Fibroblast of pulmonary artery (primary cell): ENCODE measurements at regions not wholly inside any gene's neighbourhood (a gene's known extent, or its start where the extent isn't known, plus 50 kb on each side); places are given as distances from the start of the nearest gene placed in this dataset.

ENCODE experiments used
- DNase-seq: peaks from one replicate; pipeline ENCODE4 v3.0.0-alpha.2; 2010; ENCODE audit warnings: low read depth
- H3K4me3 ChIP-seq: replicated peaks from 2 replicates; pipeline ENCODE4 v1.5.1; 2011; ENCODE audit warnings: low read depth, mild to moderate bottlenecking, control low read depth, low read length, moderate library complexity
- TF ChIP-seq, protein P1 (sequence below): IDR thresholded peaks from 2 replicates; pipeline ENCODE4 v1.5.1; 2011; ENCODE audit warnings: mild to moderate bottlenecking, control low read depth, low read length, inconsistent platforms; ENCODE audit errors: missing control alignments

DNA sequence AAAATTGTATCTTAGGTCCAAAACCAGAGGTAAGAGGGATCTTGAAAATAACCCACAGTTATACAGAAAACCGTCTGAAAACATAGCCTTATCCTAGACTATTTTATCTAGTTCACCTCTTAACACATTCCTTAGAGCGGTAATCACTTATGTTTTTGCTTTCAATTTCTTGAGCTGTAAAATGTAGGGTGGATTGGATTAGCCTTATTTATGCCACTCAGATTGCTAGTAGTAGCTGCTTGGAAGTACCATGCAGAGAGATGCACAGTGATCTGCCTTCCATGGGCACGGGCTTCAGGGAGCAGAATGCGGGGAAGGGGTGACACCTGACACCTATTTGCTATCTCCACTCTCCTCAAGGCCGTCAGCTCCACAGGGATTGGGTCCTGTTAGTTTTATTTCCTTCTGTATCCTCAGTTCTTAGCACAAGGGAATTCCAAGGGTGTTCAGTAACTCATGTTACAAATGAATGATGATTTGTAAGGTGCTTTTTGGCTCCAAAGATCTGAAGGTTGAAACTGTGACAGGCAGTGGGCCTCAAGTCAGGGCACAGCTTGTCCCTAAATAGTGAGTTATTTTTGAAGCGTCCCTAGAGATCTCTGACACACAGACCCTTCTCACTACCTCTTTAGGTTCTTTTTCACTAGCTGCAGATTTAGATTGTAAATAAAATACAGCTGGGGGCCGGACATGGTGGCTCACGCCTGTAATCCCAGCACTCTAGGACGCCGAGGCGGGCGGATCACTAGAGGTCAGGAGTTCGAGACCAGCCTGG lies 64.0 kb upstream of the PMAIP1 start:
- TF ChIP-seq, protein P1, sequence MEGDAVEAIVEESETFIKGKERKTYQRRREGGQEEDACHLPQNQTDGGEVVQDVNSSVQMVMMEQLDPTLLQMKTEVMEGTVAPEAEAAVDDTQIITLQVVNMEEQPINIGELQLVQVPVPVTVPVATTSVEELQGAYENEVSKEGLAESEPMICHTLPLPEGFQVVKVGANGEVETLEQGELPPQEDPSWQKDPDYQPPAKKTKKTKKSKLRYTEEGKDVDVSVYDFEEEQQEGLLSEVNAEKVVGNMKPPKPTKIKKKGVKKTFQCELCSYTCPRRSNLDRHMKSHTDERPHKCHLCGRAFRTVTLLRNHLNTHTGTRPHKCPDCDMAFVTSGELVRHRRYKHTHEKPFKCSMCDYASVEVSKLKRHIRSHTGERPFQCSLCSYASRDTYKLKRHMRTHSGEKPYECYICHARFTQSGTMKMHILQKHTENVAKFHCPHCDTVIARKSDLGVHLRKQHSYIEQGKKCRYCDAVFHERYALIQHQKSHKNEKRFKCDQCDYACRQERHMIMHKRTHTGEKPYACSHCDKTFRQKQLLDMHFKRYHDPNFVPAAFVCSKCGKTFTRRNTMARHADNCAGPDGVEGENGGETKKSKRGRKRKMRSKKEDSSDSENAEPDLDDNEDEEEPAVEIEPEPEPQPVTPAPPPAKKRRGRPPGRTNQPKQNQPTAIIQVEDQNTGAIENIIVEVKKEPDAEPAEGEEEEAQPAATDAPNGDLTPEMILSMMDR: no peak
- no peak overlapping the region for H3K4me3 ChIP-seq
- DNase-seq: no peak

GRCh38 chr18:59834267-59834666 lies 65.5 kb upstream of the PMAIP1 start:
- TF ChIP-seq, protein P1: no peak
- H3K4me3 ChIP-seq: no peak overlapping the region
- DNase-seq: no peak

- TF ChIP-seq, protein P1: no peak
- DNase-seq: no peak
- H3K4me3 ChIP-seq: no peak overlapping the region
These were observed 66.0 kb upstream of the PMAIP1 start for GRCh38 chr18:59833785-59834184.

GRCh38 chr18:59823596-59824195 lies 76.1 kb upstream of the PMAIP1 start:
- DNase-seq: peak; percentile 89
- H3K4me3 ChIP-seq: no peak overlapping the region
- TF ChIP-seq, protein P1: peak; percentile 89

DNA sequence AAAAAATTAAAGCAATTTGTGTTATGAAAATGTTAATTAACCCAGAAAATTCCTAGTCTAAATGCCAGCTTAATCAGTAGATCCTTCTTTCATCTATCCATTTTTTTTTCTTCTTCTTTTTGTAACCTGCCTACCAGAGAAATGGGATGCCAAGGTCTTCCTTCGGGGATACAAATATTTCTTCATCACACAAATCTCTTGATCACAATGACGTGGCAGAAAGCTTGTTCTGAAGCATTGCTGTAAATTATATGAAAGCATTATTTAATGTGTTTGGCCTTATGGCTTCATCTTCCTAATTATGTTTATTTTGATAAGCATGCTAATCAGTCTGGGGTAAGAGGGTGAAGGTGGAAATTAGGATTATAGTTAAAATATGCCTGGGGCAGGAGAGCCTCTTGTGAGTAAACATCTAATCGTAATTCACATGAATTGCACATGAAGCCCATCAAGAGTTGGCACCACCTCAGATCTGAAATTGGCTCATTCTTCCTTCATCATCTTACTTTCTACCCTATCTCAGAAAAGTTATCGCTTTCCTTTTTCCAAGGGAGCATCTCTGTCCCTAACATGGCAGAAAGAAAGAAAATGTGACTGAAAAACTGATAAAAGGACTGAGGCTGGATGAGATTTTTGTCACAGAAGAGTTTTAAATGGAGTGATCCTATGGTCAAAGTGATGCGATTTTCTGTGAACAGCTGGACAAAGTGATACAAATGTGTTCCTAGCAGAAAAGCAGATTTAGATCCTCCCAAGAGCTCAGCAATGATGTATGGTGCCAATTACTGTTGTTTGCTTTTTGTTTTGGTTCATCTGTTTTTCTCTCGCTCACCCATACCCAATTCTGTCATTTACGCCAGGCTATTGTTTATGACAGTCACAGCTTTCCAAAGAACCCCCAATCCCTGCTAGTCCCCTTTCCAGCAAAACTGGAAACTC lies 76.9 kb upstream of the PMAIP1 start:
- H3K4me3 ChIP-seq: no peak overlapping the region
- DNase-seq: no peak

DNA sequence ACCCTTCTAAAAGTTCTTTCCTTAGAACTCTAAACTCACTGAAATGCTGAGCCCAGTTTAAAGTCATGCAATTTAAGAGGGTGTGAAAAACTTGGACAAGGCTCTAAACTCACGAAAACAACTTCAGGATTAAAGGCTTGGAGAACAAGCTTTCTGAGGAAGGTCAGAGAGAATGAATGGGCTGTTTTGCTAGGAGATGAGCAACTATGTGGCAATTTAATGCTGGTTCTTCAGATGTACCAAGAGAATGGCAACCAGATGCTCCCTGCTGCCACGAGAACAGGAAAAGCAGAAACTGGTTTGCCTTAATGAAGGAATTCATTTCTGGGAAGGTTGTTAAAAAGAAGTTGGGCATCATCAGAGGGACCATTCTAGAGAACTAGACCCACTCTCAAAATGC lies 77.8 kb upstream of the PMAIP1 start:
- no peak overlapping the region for H3K4me3 ChIP-seq
- TF ChIP-seq, protein P1: no peak
- DNase-seq: no peak

More for the DNA sequence above, 76.9 kb upstream of the PMAIP1 start:
- TF ChIP-seq, protein P1: no peak
